HCT116 (cell line): ENCODE measurements at regions not wholly inside any gene's neighbourhood (a gene's known extent, or its start where the extent isn't known, plus 50 kb on each side); places are given as distances from the start of the nearest gene placed in this dataset.

Experiments used
- ATAC-seq: fragments of 200-7000 bp; cut with Tn5 transposase; 2 replicates; pipeline ENCODE4 v1.9.1; 2020; ENCODE audit warnings: mild to moderate bottlenecking, moderate library complexity
- BruUV-seq: library from RNA; stranded (reverse); fragments of 400-500 nt; replicated peaks from 2 replicates; lab custom pipeline; 2021; lab: Mats Ljungman, UMichigan
- CTCF ChIA-PET: fragments of 300-600 bp; sonication (Branson Sonifier 250); formaldehyde crosslinking; loops from one replicate; lab custom pipeline; 2021; ENCODE audit warnings: antibody characterized with exemption; lab: Charles Lee
- POLR2A ChIA-PET: fragments of 300-600, 350-600 bp; sonication (Branson Sonifier 250); formaldehyde crosslinking; loops from one replicate; lab custom pipeline; 2021; ENCODE audit warnings: antibody characterized with exemption; lab: Charles Lee
- RAD21 ChIA-PET, 2 experiments: fragments of 300-600 bp; sonication (Branson Sonifier 250); formaldehyde crosslinking; loops; one replicate each; lab custom pipeline; 2023; ENCODE audit warnings: low total read pairs in 2 of 2; ENCODE audit not compliant: uncharacterized antibody in 2 of 2, unreplicated experiment in 2 of 2, low non-redundant PET in 1 of 2; lab: Charles Lee
- DNase-seq: peaks from one replicate; pipeline ENCODE4 v3.0.0-alpha.2; 2010; ENCODE audit warnings: low read depth, low spot score
- H2AFZ ChIP-seq: fragments of 200-600 bp; shearing (Covaris generic), sonication (generic); 2 replicates; pipeline ENCODE4 v1.6.1; 2017; ENCODE audit warnings: low read depth, mixed run types, mixed read lengths, antibody characterized with exemption, low read length; ENCODE audit not compliant: poor library complexity, severe bottlenecking
- H3K27ac ChIP-seq: 2 replicates; pipeline ENCODE4 v1.5.1; 2012; ENCODE audit warnings: low read depth, low read length
- H3K27me3 ChIP-seq: fragments of 200-600 bp; sonication (generic); 2 replicates; pipeline ENCODE4 v1.6.1; 2016; ENCODE audit warnings: mixed run types, low read length, mixed read lengths; ENCODE audit not compliant: insufficient read depth
- H3K36me3 ChIP-seq, 2 experiments: fragments of 200-500 bp in 1 of 2; fragments of 200-600 bp in 1 of 2; sonication (Bioruptor generic) in 1 of 2; sonication (generic) in 1 of 2; 2 replicates each; pipeline versions ENCODE4 v1.5.1 to v1.6.1; 2014 to 2016; ENCODE audit warnings: low read length in 2 of 2, inconsistent platforms in 1 of 2, mixed read lengths in 1 of 2, mixed run types in 1 of 2; ENCODE audit not compliant: insufficient read depth in 2 of 2, control insufficient read depth in 1 of 2
- H3K4me1 ChIP-seq, 2 experiments: fragments of 200-600 bp in 1 of 2; sonication (generic) in 1 of 2; 2 replicates each; pipeline versions ENCODE4 v1.5.1 to v1.6.1; 2012 to 2017; ENCODE audit warnings: low read length in 2 of 2, inconsistent platforms in 1 of 2, mild to moderate bottlenecking in 1 of 2, mixed read lengths in 1 of 2, mixed run types in 1 of 2, moderate library complexity in 1 of 2; ENCODE audit not compliant: insufficient read depth in 2 of 2, control insufficient read depth in 1 of 2
- H3K4me2 ChIP-seq: fragments of 200-600 bp; sonication (generic); 2 replicates; pipeline ENCODE4 v1.6.1; 2017; ENCODE audit warnings: mixed run types, low read length, mixed read lengths
- H3K4me3 ChIP-seq, 2 experiments: fragments of 200-600 bp in 1 of 2; sonication (generic) in 1 of 2; replicated peaks in 1 of 2; 2 replicates each; pipeline ENCODE4 v1.5.1; 2011 to 2016; ENCODE audit warnings: low read length in 2 of 2, control low read depth in 1 of 2, low read depth in 1 of 2, mild to moderate bottlenecking in 1 of 2, mixed read lengths in 1 of 2, mixed run types in 1 of 2
- H3K79me2 ChIP-seq: fragments of 200-600 bp; sonication (generic); 2 replicates; pipeline ENCODE4 v1.6.1; 2017; ENCODE audit warnings: mild to moderate bottlenecking, mixed run types, low read length, moderate library complexity, mixed read lengths; ENCODE audit not compliant: insufficient read depth
- H3K9ac ChIP-seq: fragments of 200-600 bp; sonication (generic); 2 replicates; pipeline ENCODE4 v1.6.1; 2016; ENCODE audit warnings: low read length, mixed read lengths
- H3K9me2 ChIP-seq: fragments of 200-600 bp; sonication (generic), shearing (Covaris generic); 2 replicates; pipeline ENCODE4 v1.6.1; 2017; ENCODE audit warnings: mixed run types, mild to moderate bottlenecking, moderate library complexity; ENCODE audit not compliant: insufficient read depth
- H3K9me3 ChIP-seq, 2 experiments: fragments of 200-500 bp in 1 of 2; fragments of 200-600 bp in 1 of 2; sonication (Bioruptor generic) in 1 of 2; sonication (generic) in 1 of 2; 2 replicates each; pipeline ENCODE4 v1.6.1; 2014 to 2017; ENCODE audit warnings: low read length in 2 of 2, mixed read lengths in 2 of 2, inconsistent platforms in 1 of 2, low read depth in 1 of 2, mild to moderate bottlenecking in 1 of 2, mixed run types in 1 of 2, moderate library complexity in 1 of 2; ENCODE audit not compliant: control insufficient read depth in 1 of 2, insufficient read depth in 1 of 2
- H4K20me1 ChIP-seq: fragments of 200-600 bp; sonication (generic), shearing (Covaris generic); 2 replicates; pipeline ENCODE4 v1.6.1; 2017; ENCODE audit warnings: mixed run types, mild to moderate bottlenecking, moderate library complexity; ENCODE audit not compliant: insufficient read depth
- CBX3 ChIP-seq: IDR thresholded peaks from 2 replicates; pipeline ENCODE4 v1.6.1; 2012; ENCODE audit warnings: low read depth
- CEBPB ChIP-seq: IDR thresholded peaks from 2 replicates; pipeline ENCODE4 v1.6.1; 2012; ENCODE audit warnings: low read depth
- EGR1 ChIP-seq: IDR thresholded peaks from 2 replicates; pipeline ENCODE4 v1.6.1; 2012; ENCODE audit warnings: low read depth
- EZH2phosphoT487 ChIP-seq: fragments of 200-600 bp; IDR thresholded peaks from 2 replicates; pipeline ENCODE4 v1.6.1; 2018; ENCODE audit warnings: antibody characterized with exemption, borderline replicate concordance
- FOSL1 ChIP-seq: IDR thresholded peaks from 2 replicates; pipeline ENCODE4 v1.6.1; 2012; ENCODE audit warnings: low read depth
- JUND ChIP-seq: IDR thresholded peaks from 2 replicates; pipeline ENCODE4 v1.6.1; 2012
- POLR2A ChIP-seq: IDR thresholded peaks from 2 replicates; pipeline ENCODE4 v1.7.0; 2011; ENCODE audit warnings: borderline replicate concordance; ENCODE audit not compliant: insufficient read depth, insufficient read length; ENCODE audit errors: extremely low read depth
- RAD21 ChIP-seq: IDR thresholded peaks from 2 replicates; pipeline ENCODE4 v1.6.1; 2012; ENCODE audit warnings: low read depth, mild to moderate bottlenecking
- SIN3A ChIP-seq: IDR thresholded peaks from 2 replicates; pipeline ENCODE4 v1.6.1; 2012; ENCODE audit warnings: low read depth
- SP1 ChIP-seq: IDR thresholded peaks from 2 replicates; pipeline ENCODE4 v1.6.1; 2012; ENCODE audit warnings: low read depth
- SRF ChIP-seq: IDR thresholded peaks from 2 replicates; pipeline ENCODE4 v1.6.1; 2012; ENCODE audit warnings: low read depth
- TCF7L2 ChIP-seq: IDR thresholded peaks from 2 replicates; pipeline ENCODE4 v1.7.0; 2011; ENCODE audit warnings: borderline replicate concordance, inconsistent platforms; ENCODE audit not compliant: insufficient read depth, insufficient read length; ENCODE audit errors: extremely low read depth
- YY1 ChIP-seq: IDR thresholded peaks from 2 replicates; pipeline ENCODE4 v1.6.1; 2011; ENCODE audit warnings: low read length, low read depth, moderate library complexity, mild to moderate bottlenecking; ENCODE audit not compliant: insufficient replicate concordance; ENCODE audit errors: extremely low read depth
- ZNF274 ChIP-seq: fragments of 200-500 bp; sonication (Bioruptor generic); IDR thresholded peaks from 2 replicates; pipeline ENCODE4 v1.6.1; 2014; ENCODE audit warnings: mild to moderate bottlenecking, low read depth, low read length, inconsistent platforms
- intact Hi-C: fragments of 100-400 bp; cut with micrococcal nuclease; formaldehyde crosslinking; loops from 2 replicates; pipeline ENCODE4 v1.10.0; 2022
- TF ChIP-seq, protein P1 (sequence below): IDR thresholded peaks from 2 replicates; pipeline ENCODE4 v1.6.1; 2012
- TF ChIP-seq, protein P2 (sequence below): IDR thresholded peaks from 2 replicates; pipeline ENCODE4 v1.6.1; 2012
- TF ChIP-seq, protein P3 (sequence below): IDR thresholded peaks from 2 replicates; pipeline ENCODE4 v1.6.1; 2012; ENCODE audit warnings: low read depth

DNA sequence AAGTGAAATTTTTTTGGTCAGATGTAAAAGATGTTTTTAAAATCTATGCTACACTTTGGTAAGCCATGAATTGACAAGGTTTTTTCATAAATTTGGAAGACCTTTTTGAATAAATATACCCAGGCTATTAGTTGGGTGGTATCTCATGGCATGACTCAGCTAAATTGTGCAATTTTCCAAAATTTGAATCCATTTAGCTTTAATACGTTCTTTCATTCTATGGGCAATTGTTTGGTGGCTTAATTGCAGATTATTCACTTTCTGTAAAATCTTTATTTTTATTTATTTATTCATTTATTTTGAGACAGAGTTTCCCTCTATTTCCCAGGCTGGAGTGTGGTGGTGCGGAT is 82.8 kb upstream of the TNRC6A start:
- ChIA-PET CTCF (no interaction called here), POLR2A (no interaction called here)
- no peaks in the 10 kb centered on the region for H3K9me2 ChIP-seq
- peak overlapping the region; percentile 63; the same call in 1 of the 2 replicates for H3K27ac ChIP-seq
- H3K9ac ChIP-seq = peak overlapping the region; percentile 3; the same call in 1 of the 2 replicates
- DNase-seq (no peak), ATAC-seq (peak; percentile 31)
- peak overlapping the region; percentile 63 for H3K4me2 ChIP-seq
- BruUV-seq = no TSS peak
- no peaks in the 10 kb centered on the region for H3K79me2 ChIP-seq
- peak overlapping the region; percentile 68 for H2AFZ ChIP-seq
- H3K4me1 ChIP-seq = peaks cover 16 to 18% of the 10 kb centered on the region in 2 experiments
- no peaks in the 10 kb centered on the region for H3K27me3 ChIP-seq
- H4K20me1 ChIP-seq = no peaks in the 10 kb centered on the region
- H3K9me3 ChIP-seq = no peaks in the 10 kb centered on the region
- intact Hi-C loops = no loop called here
- H3K4me3 ChIP-seq = peak overlapping the region in 1 of 2 experiments; percentile 3; a peak in 1 of 4 replicates
- no peaks in the 10 kb centered on the region for H3K36me3 ChIP-seq
- TF ChIP-seq CBX3 (0 out of 2 replicates have a peak, but pooled peaks have one; percentile 5), SIN3A (no peak)
- TF ChIP-seq, all 23 proteins: peak for 1
- RAD21 ChIA-PET = no interaction called here

DNA sequence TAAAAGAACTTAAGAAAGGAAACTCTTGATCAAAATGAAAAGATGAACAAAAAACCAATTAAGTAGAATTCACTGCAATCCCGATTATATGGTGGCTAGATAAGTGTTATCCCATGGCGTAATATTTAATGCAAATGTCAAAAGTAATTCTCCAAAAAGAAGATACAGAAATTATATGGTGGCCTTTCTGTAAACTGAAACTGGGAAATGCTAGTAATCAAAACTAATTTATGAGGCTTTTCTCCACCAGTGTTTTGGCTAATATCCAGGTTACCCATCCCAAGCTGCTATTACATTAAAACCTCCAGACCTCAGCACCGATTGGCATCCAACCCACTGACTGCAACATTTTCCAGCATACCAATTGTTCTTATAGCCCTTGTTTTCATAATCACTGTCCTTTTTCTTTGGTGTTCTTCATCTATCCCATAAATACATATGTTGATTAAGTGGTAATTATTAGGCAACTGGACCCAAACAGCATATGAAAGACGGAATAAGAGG is 77.2 kb upstream of the TNRC6A start:
- H3K4me1 ChIP-seq = no peaks in the 10 kb centered on the region
- CTCF ChIA-PET = no interaction called here

More for the DNA sequence above, 77.2 kb upstream of the TNRC6A start:
- no peak for TF ChIP-seq CEBPB
- no peak for TF ChIP-seq RAD21
- TF ChIP-seq, protein P1, sequence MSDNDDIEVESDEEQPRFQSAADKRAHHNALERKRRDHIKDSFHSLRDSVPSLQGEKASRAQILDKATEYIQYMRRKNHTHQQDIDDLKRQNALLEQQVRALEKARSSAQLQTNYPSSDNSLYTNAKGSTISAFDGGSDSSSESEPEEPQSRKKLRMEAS = no peak
- no peak for TF ChIP-seq EZH2phosphoT487
- no peak for TF ChIP-seq SP1
- TF ChIP-seq EGR1 = no peak
- no peak for TF ChIP-seq POLR2A
- no peak for TF ChIP-seq ZNF274
- TF ChIP-seq FOSL1 = no peak
- TF ChIP-seq, protein P2, sequence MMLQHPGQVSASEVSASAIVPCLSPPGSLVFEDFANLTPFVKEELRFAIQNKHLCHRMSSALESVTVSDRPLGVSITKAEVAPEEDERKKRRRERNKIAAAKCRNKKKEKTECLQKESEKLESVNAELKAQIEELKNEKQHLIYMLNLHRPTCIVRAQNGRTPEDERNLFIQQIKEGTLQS = no peak
- no peak for TF ChIP-seq SIN3A
- TF ChIP-seq TCF7L2 = no peak
- TF ChIP-seq YY1 = no peak
- TF ChIP-seq JUND = no peak
- no peak for TF ChIP-seq CBX3
- TF ChIP-seq SRF = no peak
- TF ChIP-seq, protein P3, sequence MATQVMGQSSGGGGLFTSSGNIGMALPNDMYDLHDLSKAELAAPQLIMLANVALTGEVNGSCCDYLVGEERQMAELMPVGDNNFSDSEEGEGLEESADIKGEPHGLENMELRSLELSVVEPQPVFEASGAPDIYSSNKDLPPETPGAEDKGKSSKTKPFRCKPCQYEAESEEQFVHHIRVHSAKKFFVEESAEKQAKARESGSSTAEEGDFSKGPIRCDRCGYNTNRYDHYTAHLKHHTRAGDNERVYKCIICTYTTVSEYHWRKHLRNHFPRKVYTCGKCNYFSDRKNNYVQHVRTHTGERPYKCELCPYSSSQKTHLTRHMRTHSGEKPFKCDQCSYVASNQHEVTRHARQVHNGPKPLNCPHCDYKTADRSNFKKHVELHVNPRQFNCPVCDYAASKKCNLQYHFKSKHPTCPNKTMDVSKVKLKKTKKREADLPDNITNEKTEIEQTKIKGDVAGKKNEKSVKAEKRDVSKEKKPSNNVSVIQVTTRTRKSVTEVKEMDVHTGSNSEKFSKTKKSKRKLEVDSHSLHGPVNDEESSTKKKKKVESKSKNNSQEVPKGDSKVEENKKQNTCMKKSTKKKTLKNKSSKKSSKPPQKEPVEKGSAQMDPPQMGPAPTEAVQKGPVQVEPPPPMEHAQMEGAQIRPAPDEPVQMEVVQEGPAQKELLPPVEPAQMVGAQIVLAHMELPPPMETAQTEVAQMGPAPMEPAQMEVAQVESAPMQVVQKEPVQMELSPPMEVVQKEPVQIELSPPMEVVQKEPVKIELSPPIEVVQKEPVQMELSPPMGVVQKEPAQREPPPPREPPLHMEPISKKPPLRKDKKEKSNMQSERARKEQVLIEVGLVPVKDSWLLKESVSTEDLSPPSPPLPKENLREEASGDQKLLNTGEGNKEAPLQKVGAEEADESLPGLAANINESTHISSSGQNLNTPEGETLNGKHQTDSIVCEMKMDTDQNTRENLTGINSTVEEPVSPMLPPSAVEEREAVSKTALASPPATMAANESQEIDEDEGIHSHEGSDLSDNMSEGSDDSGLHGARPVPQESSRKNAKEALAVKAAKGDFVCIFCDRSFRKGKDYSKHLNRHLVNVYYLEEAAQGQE = no peak
- no peak overlapping the region for H3K4me3 ChIP-seq
- H2AFZ ChIP-seq = no peak overlapping the region
- BruUV-seq = no TSS peak
- H4K20me1 ChIP-seq = no peaks in the 10 kb centered on the region
- H3K9me2 ChIP-seq = no peaks in the 10 kb centered on the region
- ChIA-PET RAD21 (no interaction called here), POLR2A (no interaction called here)
- H3K27me3 ChIP-seq = no peaks in the 10 kb centered on the region
- no peaks in the 10 kb centered on the region for H3K36me3 ChIP-seq
- no peak overlapping the region for H3K27ac ChIP-seq
- no peak for ATAC-seq
- H3K79me2 ChIP-seq = no peaks in the 10 kb centered on the region
- DNase-seq = no peak
- no peak overlapping the region for H3K4me2 ChIP-seq
- no peaks in the 10 kb centered on the region for H3K9me3 ChIP-seq
- no peak overlapping the region for H3K9ac ChIP-seq
- intact Hi-C loops = no loop called here
